ENCODE measurements at regions not wholly inside any gene's neighbourhood (a gene's known extent, or its start where the extent isn't known, plus 50 kb on each side); places are given as distances from the start of the nearest gene placed in this dataset.

- TF ChIP-seq ZFX (IDR thresholded peaks at IDR 0.05; ENCODE audit: borderline replicate concordance), result no peak
- TF ChIP-seq, protein P1, sequence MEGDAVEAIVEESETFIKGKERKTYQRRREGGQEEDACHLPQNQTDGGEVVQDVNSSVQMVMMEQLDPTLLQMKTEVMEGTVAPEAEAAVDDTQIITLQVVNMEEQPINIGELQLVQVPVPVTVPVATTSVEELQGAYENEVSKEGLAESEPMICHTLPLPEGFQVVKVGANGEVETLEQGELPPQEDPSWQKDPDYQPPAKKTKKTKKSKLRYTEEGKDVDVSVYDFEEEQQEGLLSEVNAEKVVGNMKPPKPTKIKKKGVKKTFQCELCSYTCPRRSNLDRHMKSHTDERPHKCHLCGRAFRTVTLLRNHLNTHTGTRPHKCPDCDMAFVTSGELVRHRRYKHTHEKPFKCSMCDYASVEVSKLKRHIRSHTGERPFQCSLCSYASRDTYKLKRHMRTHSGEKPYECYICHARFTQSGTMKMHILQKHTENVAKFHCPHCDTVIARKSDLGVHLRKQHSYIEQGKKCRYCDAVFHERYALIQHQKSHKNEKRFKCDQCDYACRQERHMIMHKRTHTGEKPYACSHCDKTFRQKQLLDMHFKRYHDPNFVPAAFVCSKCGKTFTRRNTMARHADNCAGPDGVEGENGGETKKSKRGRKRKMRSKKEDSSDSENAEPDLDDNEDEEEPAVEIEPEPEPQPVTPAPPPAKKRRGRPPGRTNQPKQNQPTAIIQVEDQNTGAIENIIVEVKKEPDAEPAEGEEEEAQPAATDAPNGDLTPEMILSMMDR (IDR thresholded peaks at IDR 0.05), result no peak
- H3K27ac ChIP-seq, result no peak overlapping the region
Measured at GRCh38 chr3:189490337-189490736, 140.9 kb upstream of the TP63 start.

- no peak overlapping the region for H3K27ac ChIP-seq
Measured at GRCh38 chr3:189490749-189491148, 140.4 kb upstream of the TP63 start.

GRCh38 chr3:189491831-189492230 lies 139.4 kb upstream of the TP63 start:
- TF ChIP-seq, protein P1 (IDR thresholded peaks at IDR 0.05), result no peak
- no peak for TF ChIP-seq ZFX (IDR thresholded peaks at IDR 0.05; ENCODE audit: borderline replicate concordance)
- no peak overlapping the region for H3K27ac ChIP-seq

More at GRCh38 chr3:189490749-189491148, 140.4 kb upstream of the TP63 start:
- no peak for TF ChIP-seq ZFX (IDR thresholded peaks at IDR 0.05; ENCODE audit: borderline replicate concordance)
- TF ChIP-seq, protein P1 (IDR thresholded peaks at IDR 0.05), result no peak

GRCh38 chr3:189493271-189493670 lies 137.9 kb upstream of the TP63 start:
- H3K27ac ChIP-seq, result no peak overlapping the region
- TF ChIP-seq ZFX (IDR thresholded peaks at IDR 0.05; ENCODE audit: borderline replicate concordance), result no peak
- TF ChIP-seq, protein P1 (IDR thresholded peaks at IDR 0.05), result no peak

GRCh38 chr3:189494632-189495031 lies 136.6 kb upstream of the TP63 start:
- no peak overlapping the region for H3K27ac ChIP-seq
- no peak for TF ChIP-seq ZFX (IDR thresholded peaks at IDR 0.05; ENCODE audit: borderline replicate concordance)
- TF ChIP-seq, protein P1 (IDR thresholded peaks at IDR 0.05), result no peak

DNA sequence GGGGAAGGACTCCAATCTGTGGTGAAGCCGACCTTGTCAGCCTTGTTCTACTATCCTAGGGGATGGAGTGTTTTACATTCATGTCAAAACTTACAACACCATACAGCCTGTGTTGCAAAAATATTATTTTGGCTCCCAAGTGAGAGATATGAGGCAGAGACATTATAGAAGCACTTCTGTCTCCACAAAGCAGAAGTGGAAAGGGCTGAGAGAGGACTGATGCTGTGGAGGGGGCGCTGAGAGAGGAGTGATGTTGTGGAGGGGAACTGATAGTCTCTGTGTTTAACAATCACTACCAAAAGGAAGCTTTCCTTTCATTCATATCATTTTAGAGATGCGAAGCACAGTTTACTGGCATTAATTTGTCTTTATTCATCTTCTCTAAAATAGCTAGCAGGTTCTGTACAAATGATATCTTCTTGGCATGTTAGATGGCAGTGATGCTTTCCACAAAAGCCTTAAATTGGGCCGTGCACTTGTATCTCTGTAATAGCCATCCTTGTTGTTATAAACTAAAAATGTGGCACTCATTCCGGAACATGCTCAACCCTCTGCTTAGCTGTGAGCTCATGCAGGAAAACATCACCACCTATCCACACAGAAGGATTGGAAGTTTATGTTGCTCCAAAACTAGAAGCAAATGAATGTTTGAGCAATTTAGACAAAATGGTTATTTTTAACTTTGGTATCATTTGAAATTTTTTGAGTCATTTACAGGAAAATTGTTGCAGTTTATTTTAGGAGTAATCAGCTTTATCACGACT lies 134.6 kb upstream of the TP63 start:
- no peak overlapping the region for H3K27ac ChIP-seq
- TF ChIP-seq, protein P1 (IDR thresholded peaks at IDR 0.05), result no peak
- no peak for TF ChIP-seq ZFX (IDR thresholded peaks at IDR 0.05; ENCODE audit: borderline replicate concordance)

DNA sequence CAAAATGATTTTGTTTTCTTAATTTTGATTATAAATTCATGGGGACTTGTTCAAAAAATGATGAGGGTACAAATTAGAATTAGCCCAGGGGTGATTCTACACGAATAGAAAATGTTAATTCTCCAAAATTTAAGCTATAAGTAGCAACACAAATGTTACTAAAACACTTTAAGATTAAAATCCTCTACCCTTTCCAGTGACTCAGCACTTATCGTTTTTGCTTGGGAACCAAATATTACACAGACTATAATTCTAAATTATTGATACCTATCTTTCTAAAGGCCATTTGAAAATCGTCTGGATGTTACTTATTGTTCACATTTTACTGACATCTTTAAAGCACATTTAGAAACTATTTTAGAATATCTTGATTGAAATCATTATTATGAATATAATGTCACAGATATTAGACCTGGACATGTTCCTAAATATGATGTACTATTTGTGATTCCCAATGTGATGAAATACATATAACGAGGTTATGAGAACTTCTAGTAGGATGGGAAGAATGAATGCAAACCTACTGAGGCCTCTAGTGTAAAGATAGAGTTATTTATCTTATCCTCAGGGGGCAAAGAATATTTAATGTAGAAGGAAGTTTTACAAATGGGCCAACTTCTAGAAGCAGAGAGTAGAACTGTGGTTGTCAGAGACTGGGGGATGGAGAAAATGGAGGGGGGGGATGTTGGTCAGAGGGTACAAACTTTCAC lies 132.0 kb upstream of the TP63 start:
- TF ChIP-seq, protein P1 (IDR thresholded peaks at IDR 0.05), result no peak
- TF ChIP-seq ZFX (IDR thresholded peaks at IDR 0.05; ENCODE audit: borderline replicate concordance), result no peak
- H3K27ac ChIP-seq, result no peak overlapping the region
